Mucosa of rectum (tissue), 2 donors: ENCODE measurements at regions not wholly inside any gene's neighbourhood (a gene's known extent, or its start where the extent isn't known, plus 50 kb on each side); places are given as distances from the start of the nearest gene placed in this dataset.

ENCODE experiments used
- H3K27ac ChIP-seq, 2 donors: one replicate each; pipeline ENCODE4 v1.7.0; 2013; ENCODE audit warnings: inconsistent platforms in 2 of 2, low read depth in 2 of 2, low read length in 2 of 2
- H3K27me3 ChIP-seq, 2 donors: one replicate each; pipeline ENCODE4 v1.7.0; 2013; ENCODE audit warnings: low read length in 2 of 2; ENCODE audit not compliant: control insufficient read depth in 2 of 2, insufficient read depth in 2 of 2
- H3K36me3 ChIP-seq, 2 donors: one replicate each; pipeline ENCODE4 v1.7.0; 2013; ENCODE audit warnings: low read length in 2 of 2; ENCODE audit not compliant: control insufficient read depth in 2 of 2, insufficient read depth in 2 of 2
- H3K4me1 ChIP-seq, 2 donors: one replicate each; pipeline ENCODE4 v1.7.0; 2013; ENCODE audit warnings: low read length in 2 of 2, mild to moderate bottlenecking in 1 of 2; ENCODE audit not compliant: control insufficient read depth in 2 of 2, insufficient read depth in 2 of 2
- H3K4me3 ChIP-seq, 2 donors: one replicate each; pipeline ENCODE4 v1.7.0; 2013; ENCODE audit warnings: low read length in 2 of 2
- H3K9ac ChIP-seq, 2 donors: one replicate each; pipeline ENCODE4 v1.7.0; 2013; ENCODE audit warnings: low read length in 2 of 2, low read depth in 1 of 2, mild to moderate bottlenecking in 1 of 2
- H3K9me3 ChIP-seq, 2 donors: one replicate each; pipeline ENCODE4 v1.7.0; 2013; ENCODE audit warnings: low read length in 2 of 2; ENCODE audit not compliant: control insufficient read depth in 2 of 2
- donor health status: healthy.
- donor health status: Normal muscosa, but diverticular disease.

- Histone ChIP-seq H3K36me3 (no peaks in the 10 kb centered on the region), H3K9ac (no peak overlapping the region), H3K9me3 (no peaks in the 10 kb centered on the region), H3K27ac (no peak overlapping the region), H3K4me3 (no peak overlapping the region), H3K27me3 (no peaks in the 10 kb centered on the region), H3K4me1 (no peaks in the 10 kb centered on the region)
Observed at GRCh38 chr12:131379738-131380137, 331.2 kb upstream of the SFSWAP start.

GRCh38 chr12:131380220-131380964 lies 330.5 kb upstream of the SFSWAP start:
- Histone ChIP-seq H3K4me1 (no peaks in the 10 kb centered on the region), H3K27me3 (no peaks in the 10 kb centered on the region), H3K9ac (no peak overlapping the region), H3K9me3 (no peaks in the 10 kb centered on the region), H3K4me3 (no peak overlapping the region), H3K36me3 (no peaks in the 10 kb centered on the region), H3K27ac (no peak overlapping the region)

GRCh38 chr12:131380965-131381705 lies 329.8 kb upstream of the SFSWAP start:
- no peaks in the 10 kb centered on the region for H3K27me3 ChIP-seq

GRCh38 chr12:131381716-131382430 lies 329.0 kb upstream of the SFSWAP start:
- H3K36me3 ChIP-seq = no peaks in the 10 kb centered on the region
- H3K4me3 ChIP-seq = no peak overlapping the region
- no peaks in the 10 kb centered on the region for H3K27me3 ChIP-seq
- H3K27ac ChIP-seq = no peak overlapping the region
- H3K9ac ChIP-seq = no peak overlapping the region
- no peaks in the 10 kb centered on the region for H3K4me1 ChIP-seq
- no peaks in the 10 kb centered on the region for H3K9me3 ChIP-seq

More at GRCh38 chr12:131380965-131381705, 329.8 kb upstream of the SFSWAP start:
- Histone ChIP-seq H3K9me3 (no peaks in the 10 kb centered on the region), H3K4me1 (no peaks in the 10 kb centered on the region), H3K4me3 (no peak overlapping the region), H3K27ac (no peak overlapping the region), H3K36me3 (no peaks in the 10 kb centered on the region), H3K9ac (no peak overlapping the region)

GRCh38 chr12:131383291-131383690 lies 327.6 kb upstream of the SFSWAP start:
- Histone ChIP-seq H3K9me3 (no peaks in the 10 kb centered on the region), H3K27me3 (no peaks in the 10 kb centered on the region), H3K36me3 (no peaks in the 10 kb centered on the region), H3K9ac (no peak overlapping the region), H3K4me1 (no peaks in the 10 kb centered on the region), H3K27ac (no peak overlapping the region), H3K4me3 (no peak overlapping the region)

GRCh38 chr12:131383741-131384543 lies 326.9 kb upstream of the SFSWAP start:
- Histone ChIP-seq H3K4me1 (no peaks in the 10 kb centered on the region), H3K36me3 (no peaks in the 10 kb centered on the region), H3K9me3 (no peaks in the 10 kb centered on the region), H3K27ac (no peak overlapping the region), H3K9ac (no peak overlapping the region), H3K4me3 (no peak overlapping the region), H3K27me3 (no peaks in the 10 kb centered on the region)

GRCh38 chr12:131384544-131384855 lies 326.4 kb upstream of the SFSWAP start:
- Histone ChIP-seq H3K4me3 (no peak overlapping the region), H3K9me3 (no peaks in the 10 kb centered on the region), H3K4me1 (no peaks in the 10 kb centered on the region), H3K36me3 (no peaks in the 10 kb centered on the region), H3K9ac (no peak overlapping the region), H3K27me3 (peaks cover 0 to 3% of the 10 kb centered on the region in 2 donors), H3K27ac (no peak overlapping the region)

- Histone ChIP-seq H3K27ac (no peak overlapping the region), H3K4me3 (no peak overlapping the region), H3K36me3 (no peaks in the 10 kb centered on the region), H3K9me3 (no peaks in the 10 kb centered on the region), H3K9ac (no peak overlapping the region), H3K27me3 (peaks cover 0 to 3% of the 10 kb centered on the region in 2 donors), H3K4me1 (no peaks in the 10 kb centered on the region)
Observed at GRCh38 chr12:131385313-131386166, 325.4 kb upstream of the SFSWAP start.

GRCh38 chr12:131386167-131386521 lies 324.7 kb upstream of the SFSWAP start:
- Histone ChIP-seq H3K4me3 (no peak overlapping the region), H3K9ac (no peak overlapping the region), H3K36me3 (no peaks in the 10 kb centered on the region), H3K9me3 (no peaks in the 10 kb centered on the region), H3K27me3 (peaks cover 0 to 3% of the 10 kb centered on the region in 2 donors), H3K4me1 (no peaks in the 10 kb centered on the region), H3K27ac (no peak overlapping the region)
